Uterus (tissue), 2 donors: ENCODE measurements at regions not wholly inside any gene's neighbourhood (a gene's known extent, or its start where the extent isn't known, plus 50 kb on each side); places are given as distances from the start of the nearest gene placed in this dataset.

Experiments
- POLR2A ChIP-seq, 2 donors: fragments of 450-650 bp; IDR thresholded peaks; one replicate each; pipeline ENCODE4 v1.6.1; 2016; ENCODE audit warnings: antibody characterized with exemption in 2 of 2, mild to moderate bottlenecking in 1 of 2, moderate library complexity in 1 of 2
- TF ChIP-seq, protein P1 (sequence below), 4 experiments: fragments of 200-600 bp in 2 of 4; fragments of 450-650 bp in 2 of 4; sonication (generic) in 2 of 4; IDR thresholded peaks; one replicate each; pipeline ENCODE4 v1.5.1; 2016 to 2019; ENCODE audit warnings: antibody characterized with exemption in 4 of 4, mild to moderate bottlenecking in 2 of 4, moderate library complexity in 1 of 4

DNA sequence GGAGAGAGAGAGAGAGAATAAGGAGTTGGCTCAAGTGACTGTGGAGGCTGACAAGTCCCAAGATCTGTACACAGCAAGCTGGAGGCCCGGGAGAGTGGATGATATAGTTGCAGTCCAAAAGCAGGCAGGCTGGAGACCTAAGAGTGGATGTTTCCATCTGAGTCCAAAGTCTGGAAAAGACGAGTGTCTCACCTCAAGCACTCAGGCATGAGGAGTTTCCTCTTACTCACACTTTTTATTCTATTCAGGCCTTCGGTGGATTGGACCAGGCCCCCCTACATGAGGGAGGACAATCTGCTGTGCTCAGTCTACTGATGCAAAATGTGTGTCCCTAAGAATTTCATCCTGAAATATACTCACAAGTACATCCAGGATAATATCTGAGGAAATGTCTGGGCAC, 484.6 kb downstream of the VRK1 start:
- TF ChIP-seq, protein P1, sequence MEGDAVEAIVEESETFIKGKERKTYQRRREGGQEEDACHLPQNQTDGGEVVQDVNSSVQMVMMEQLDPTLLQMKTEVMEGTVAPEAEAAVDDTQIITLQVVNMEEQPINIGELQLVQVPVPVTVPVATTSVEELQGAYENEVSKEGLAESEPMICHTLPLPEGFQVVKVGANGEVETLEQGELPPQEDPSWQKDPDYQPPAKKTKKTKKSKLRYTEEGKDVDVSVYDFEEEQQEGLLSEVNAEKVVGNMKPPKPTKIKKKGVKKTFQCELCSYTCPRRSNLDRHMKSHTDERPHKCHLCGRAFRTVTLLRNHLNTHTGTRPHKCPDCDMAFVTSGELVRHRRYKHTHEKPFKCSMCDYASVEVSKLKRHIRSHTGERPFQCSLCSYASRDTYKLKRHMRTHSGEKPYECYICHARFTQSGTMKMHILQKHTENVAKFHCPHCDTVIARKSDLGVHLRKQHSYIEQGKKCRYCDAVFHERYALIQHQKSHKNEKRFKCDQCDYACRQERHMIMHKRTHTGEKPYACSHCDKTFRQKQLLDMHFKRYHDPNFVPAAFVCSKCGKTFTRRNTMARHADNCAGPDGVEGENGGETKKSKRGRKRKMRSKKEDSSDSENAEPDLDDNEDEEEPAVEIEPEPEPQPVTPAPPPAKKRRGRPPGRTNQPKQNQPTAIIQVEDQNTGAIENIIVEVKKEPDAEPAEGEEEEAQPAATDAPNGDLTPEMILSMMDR (IDR thresholded peaks at IDR 0.05) = no peak
- TF ChIP-seq POLR2A (IDR thresholded peaks at IDR 0.05) = no peak
